Endothelial cell of umbilical vein (primary cell): ENCODE measurements at regions not wholly inside any gene's neighbourhood (a gene's known extent, or its start where the extent isn't known, plus 50 kb on each side); places are given as distances from the start of the nearest gene placed in this dataset.

Source experiments
- BruUV-seq: library from RNA; stranded (reverse); fragments of 400-500 nt; replicated peaks from 2 replicates; lab custom pipeline; 2021; lab: Mats Ljungman, UMichigan
- CTCF ChIA-PET: fragments of 300-600, 350-600 bp; sonication (Branson Sonifier 250); formaldehyde crosslinking; loops from one replicate; lab custom pipeline; 2021; ENCODE audit warnings: antibody characterized with exemption, inconsistent platforms; lab: Charles Lee
- POLR2A ChIA-PET: fragments of 300-600, 350-600 bp; sonication (Branson Sonifier 250); formaldehyde crosslinking; loops from one replicate; lab custom pipeline; 2021; ENCODE audit warnings: antibody characterized with exemption, inconsistent platforms; lab: Charles Lee
- DNase-seq: peaks from one replicate; pipeline ENCODE4 v3.0.0-alpha.2; 2011; ENCODE audit warnings: low read depth, low spot score
- FAIRE-seq: peaks from 2 replicates; lab custom pipeline; 2011; peaks lifted over from hg19 to GRCh38; lab: Jason Lieb, UNC
- H2AFZ ChIP-seq: 2 replicates; pipeline ENCODE4 v1.6.0; 2012; ENCODE audit warnings: low read depth, low read length, control low read depth, inconsistent platforms
- H3K27ac ChIP-seq: 2 replicates; pipeline ENCODE4 v1.5.1; 2011; ENCODE audit warnings: low read depth, mild to moderate bottlenecking, control low read depth, low read length, moderate library complexity; ENCODE audit not compliant: insufficient read depth
- H3K27me3 ChIP-seq, 2 experiments: 2 replicates each; pipeline versions ENCODE4 v1.6.0 to v1.6.1; 2011; ENCODE audit warnings: low read length in 2 of 2, mixed read lengths in 1 of 2; ENCODE audit not compliant: control insufficient read depth in 2 of 2, insufficient read depth in 2 of 2
- H3K36me3 ChIP-seq, 2 experiments: 2 replicates in 1 of 2; 3 replicates in 1 of 2; pipeline ENCODE4 v1.5.1; 2011; ENCODE audit warnings: low read length in 2 of 2, mild to moderate bottlenecking in 1 of 2, moderate library complexity in 1 of 2; ENCODE audit not compliant: control insufficient read depth in 2 of 2, insufficient read depth in 2 of 2; ENCODE audit errors: extremely low read depth in 1 of 2
- H3K4me1 ChIP-seq: 3 replicates; pipeline ENCODE4 v1.5.1; 2011; ENCODE audit warnings: mild to moderate bottlenecking, low read length; ENCODE audit not compliant: control insufficient read depth, insufficient read depth; ENCODE audit errors: extremely low read depth
- H3K4me2 ChIP-seq: 2 replicates; pipeline ENCODE4 v1.6.1; 2011; ENCODE audit warnings: low read length, control low read depth, mixed read lengths; ENCODE audit not compliant: insufficient read depth
- H3K4me3 ChIP-seq, 3 experiments: fragments of 200-600 bp in 1 of 3; sonication (generic), shearing (Covaris generic) in 1 of 3; replicated peaks in 1 of 3; 2 replicates each; pipeline ENCODE4 v1.5.1; 2011 to 2016; ENCODE audit warnings: control low read depth in 3 of 3, low read length in 3 of 3, mild to moderate bottlenecking in 2 of 3, inconsistent platforms in 1 of 3, low read depth in 1 of 3, moderate library complexity in 1 of 3; ENCODE audit not compliant: insufficient read depth in 1 of 3
- H3K79me2 ChIP-seq: 2 replicates; pipeline ENCODE4 v1.6.0; 2012; ENCODE audit warnings: low read length, inconsistent platforms; ENCODE audit not compliant: control insufficient read depth, insufficient read depth
- H3K9ac ChIP-seq: replicated peaks from 2 replicates; pipeline ENCODE3; 2011; ENCODE audit warnings: low read length, control low read depth; ENCODE audit not compliant: insufficient read depth; ENCODE audit errors: extremely low read depth
- H3K9me1 ChIP-seq: replicated peaks from 3 replicates; pipeline ENCODE4 v1.6.0; 2011; ENCODE audit warnings: mild to moderate bottlenecking, low read length; ENCODE audit not compliant: control insufficient read depth, insufficient read depth; ENCODE audit errors: extremely low read depth
- H3K9me3 ChIP-seq: replicated peaks from 2 replicates; pipeline ENCODE4 v1.5.1; 2012; ENCODE audit warnings: low read length, inconsistent platforms; ENCODE audit not compliant: control insufficient read depth, insufficient read depth
- H4K20me1 ChIP-seq: replicated peaks from 2 replicates; pipeline ENCODE3; 2011; ENCODE audit warnings: mild to moderate bottlenecking, low read length; ENCODE audit not compliant: control insufficient read depth, insufficient read depth; ENCODE audit errors: extremely low read depth
- CTCF ChIP-seq, 2 donors: IDR thresholded peaks; 1 replicate in 1 of 2; 2 replicates in 1 of 2; pipeline ENCODE4 v1.5.1; 2011; ENCODE audit warnings: low read length in 2 of 2, mild to moderate bottlenecking in 2 of 2, moderate library complexity in 2 of 2, control low read depth in 1 of 2, inconsistent platforms in 1 of 2, low read depth in 1 of 2; ENCODE audit not compliant: insufficient read depth in 1 of 2; ENCODE audit errors: extremely low read depth in 1 of 2
- EZH2 ChIP-seq: IDR thresholded peaks from 2 replicates; pipeline ENCODE4 v1.6.1; 2012; ENCODE audit warnings: borderline replicate concordance, low read depth, mild to moderate bottlenecking, moderate library complexity, low read length, inconsistent platforms; ENCODE audit not compliant: severe bottlenecking
- FOS ChIP-seq: IDR thresholded peaks from 2 replicates; pipeline ENCODE4 v1.6.1; 2011; ENCODE audit warnings: mild to moderate bottlenecking, low read length, moderate library complexity, borderline replicate concordance; ENCODE audit not compliant: insufficient read depth
- MAX ChIP-seq: IDR thresholded peaks from 2 replicates; pipeline ENCODE4 v1.6.1; 2011; ENCODE audit not compliant: insufficient read depth, insufficient read length
- MYC ChIP-seq: IDR thresholded peaks from one replicate; pipeline ENCODE4 v1.6.1; 2011; ENCODE audit warnings: mild to moderate bottlenecking, low read depth, low read length
- POLR2A ChIP-seq: IDR thresholded peaks from 2 replicates; pipeline ENCODE4 v1.6.1; 2012; ENCODE audit warnings: low read depth, mild to moderate bottlenecking, control low read depth, low read length
- dilution Hi-C: fragments of 300-500 bp; cut with MboI; formaldehyde crosslinking; loops from one replicate; pipeline ENCODE4 v1.15.0; 2019; ENCODE audit warnings: low sequenced_read_pairs; ENCODE audit not compliant: extremely low pct_ligation_motif_present
- intact Hi-C: fragments of 100-400 bp; cut with micrococcal nuclease; formaldehyde crosslinking; loops from one replicate; pipeline ENCODE4 v1.10.0; 2022

- TF ChIP-seq POLR2A (no peak), MYC (no peak), FOS (no peak)
- FAIRE-seq (no peak), DNase-seq (no peak)
- no peak overlapping the region for H3K9ac ChIP-seq
- H3K36me3 ChIP-seq: no peaks in the 10 kb centered on the region
- POLR2A ChIA-PET: no interaction called here
- intact Hi-C loops (no loop called here), dilution Hi-C loops (no loop called here)
- H3K79me2 ChIP-seq: no peaks in the 10 kb centered on the region
- H3K9me1 ChIP-seq: no peaks in the 10 kb centered on the region
- no peak overlapping the region for H2AFZ ChIP-seq
- H3K27me3 ChIP-seq: no peaks in the 10 kb centered on the region
- no peak overlapping the region for H3K4me3 ChIP-seq
- H4K20me1 ChIP-seq: no peaks in the 10 kb centered on the region
- no peak overlapping the region for H3K4me2 ChIP-seq
- BruUV-seq: no TSS peak
- H3K4me1 ChIP-seq: no peaks in the 10 kb centered on the region
- CTCF ChIA-PET: no interaction called here
- H3K27ac ChIP-seq: no peak overlapping the region
- no peaks in the 10 kb centered on the region for H3K9me3 ChIP-seq
Measured at GRCh38 chr2:49858113-49858490, 703.8 kb upstream of the FSHR start.

GRCh38 chr2:49857371-49858112, 703.2 kb upstream of the FSHR start:
- no peaks in the 10 kb centered on the region for H4K20me1 ChIP-seq
- intact Hi-C loops: no loop called here
- no peaks in the 10 kb centered on the region for H3K4me1 ChIP-seq
- CTCF ChIA-PET: no interaction called here
- no peak overlapping the region for H2AFZ ChIP-seq
- H3K27ac ChIP-seq: no peak overlapping the region
- no peaks in the 10 kb centered on the region for H3K79me2 ChIP-seq
- no peaks in the 10 kb centered on the region for H3K27me3 ChIP-seq
- H3K36me3 ChIP-seq: no peaks in the 10 kb centered on the region
- no peaks in the 10 kb centered on the region for H3K9me3 ChIP-seq
- FAIRE-seq: no peak
- no peak for DNase-seq
- dilution Hi-C loops: no loop called here
- H3K4me2 ChIP-seq: no peak overlapping the region
- POLR2A ChIA-PET: no interaction called here
- no TSS peak for BruUV-seq
- no peak overlapping the region for H3K9ac ChIP-seq
- no peak for TF ChIP-seq EZH2
- no peak for TF ChIP-seq MAX
- TF ChIP-seq CTCF (IDR thresholded peaks at IDR 0.05; ENCODE audit: extremely low read depth in 1 of 2, insufficient read depth in 1 of 2, low read depth in 1 of 2, low read length in 2 of 2): no peak
- H3K9me1 ChIP-seq: no peaks in the 10 kb centered on the region
- no peak overlapping the region for H3K4me3 ChIP-seq
